ENCODE measurements at regions not wholly inside any gene's neighbourhood (a gene's known extent, or its start where the extent isn't known, plus 50 kb on each side); places are given as distances from the start of the nearest gene placed in this dataset.

- DNase-seq (ENCODE audit: insufficient read length, low spot score), result no peak
- FAIRE-seq, result no peak
- TF ChIP-seq CTCF (IDR thresholded peaks at IDR 0.05; ENCODE audit: insufficient read depth, missing control alignments), result no peak
These were observed 470.0 kb downstream of the MATN1 start for GRCh38 chr1:30253361-30253760.

GRCh38 chr1:30250984-30251850 is 472.2 kb downstream of the MATN1 start:
- DNase-seq (ENCODE audit: insufficient read length, low spot score) (no peak), FAIRE-seq (no peak)
- no peak for TF ChIP-seq CTCF (IDR thresholded peaks at IDR 0.05; ENCODE audit: insufficient read depth, missing control alignments)

- FAIRE-seq (no peak), DNase-seq (ENCODE audit: insufficient read length, low spot score) (no peak)
- TF ChIP-seq CTCF (IDR thresholded peaks at IDR 0.05; ENCODE audit: insufficient read depth, missing control alignments), result no peak
These were observed 472.9 kb downstream of the MATN1 start for GRCh38 chr1:30250338-30250983.

- TF ChIP-seq CTCF (IDR thresholded peaks at IDR 0.05; ENCODE audit: insufficient read depth, missing control alignments), result no peak
- DNase-seq (ENCODE audit: insufficient read length, low spot score) (no peak), FAIRE-seq (no peak)
These were observed 473.7 kb downstream of the MATN1 start for GRCh38 chr1:30249446-30250337.

GRCh38 chr1:30248774-30249173 is 474.6 kb downstream of the MATN1 start:
- no peak for TF ChIP-seq CTCF (IDR thresholded peaks at IDR 0.05; ENCODE audit: insufficient read depth, missing control alignments)
- no peak for FAIRE-seq
- DNase-seq (ENCODE audit: insufficient read length, low spot score), result no peak

GRCh38 chr1:30248373-30248772 is 475.0 kb downstream of the MATN1 start:
- no peak for TF ChIP-seq CTCF (IDR thresholded peaks at IDR 0.05; ENCODE audit: insufficient read depth, missing control alignments)
- DNase-seq (ENCODE audit: insufficient read length, low spot score), result no peak
- no peak for FAIRE-seq

Data from D721Med (cell line).